ENCODE measurements at regions not wholly inside any gene's neighbourhood (a gene's known extent, or its start where the extent isn't known, plus 50 kb on each side); places are given as distances from the start of the nearest gene placed in this dataset.

GRCh38 chr12:60180298-60180697, 584.5 kb downstream of the SLC16A7 start:
- TF ChIP-seq CTCF (IDR thresholded peaks at IDR 0.05) = no peak
- Mint-ChIP-seq H3K27ac (no peak overlapping the region), H3K4me3 (no peak overlapping the region), H3K36me3 (ENCODE audit: low read depth) (no peaks in the 10 kb centered on the region), H3K9me3 (no peaks in the 10 kb centered on the region), H3K27me3 (ENCODE audit: low read depth, poor library complexity) (no peaks in the 10 kb centered on the region), H3K4me1 (peaks cover 13% of the 10 kb centered on the region)
- DNase-seq = no peak

- H3K4me3 Mint-ChIP-seq = no peak overlapping the region
- DNase-seq = no peak
- H3K4me1 Mint-ChIP-seq = peaks cover 13% of the 10 kb centered on the region
- H3K27ac Mint-ChIP-seq = no peak overlapping the region
- TF ChIP-seq CTCF (IDR thresholded peaks at IDR 0.05) = no peak
- H3K27me3 Mint-ChIP-seq (ENCODE audit: low read depth, poor library complexity) = no peaks in the 10 kb centered on the region
- H3K36me3 Mint-ChIP-seq (ENCODE audit: low read depth) = no peaks in the 10 kb centered on the region
- H3K9me3 Mint-ChIP-seq = no peaks in the 10 kb centered on the region
These were observed 586.5 kb downstream of the SLC16A7 start for GRCh38 chr12:60182354-60182753.

GRCh38 chr12:60184096-60184495, 588.3 kb downstream of the SLC16A7 start:
- DNase-seq = no peak
- H3K9me3 Mint-ChIP-seq = no peaks in the 10 kb centered on the region
- H3K4me1 Mint-ChIP-seq = peaks cover 8% of the 10 kb centered on the region
- no peak overlapping the region for H3K4me3 Mint-ChIP-seq
- H3K27me3 Mint-ChIP-seq (ENCODE audit: low read depth, poor library complexity) = no peaks in the 10 kb centered on the region
- no peak overlapping the region for H3K27ac Mint-ChIP-seq
- H3K36me3 Mint-ChIP-seq (ENCODE audit: low read depth) = no peaks in the 10 kb centered on the region
- TF ChIP-seq CTCF (IDR thresholded peaks at IDR 0.05) = no peak

- no peak for DNase-seq
- H3K9me3 Mint-ChIP-seq = peaks cover 7% of the 10 kb centered on the region
- H3K27ac Mint-ChIP-seq = no peak overlapping the region
- no peaks in the 10 kb centered on the region for H3K27me3 Mint-ChIP-seq (ENCODE audit: low read depth, poor library complexity)
- H3K4me3 Mint-ChIP-seq = no peak overlapping the region
- no peaks in the 10 kb centered on the region for H3K36me3 Mint-ChIP-seq (ENCODE audit: low read depth)
- no peaks in the 10 kb centered on the region for H3K4me1 Mint-ChIP-seq
- TF ChIP-seq CTCF (IDR thresholded peaks at IDR 0.05) = no peak
These were observed 589.2 kb downstream of the SLC16A7 start for GRCh38 chr12:60185060-60185459.

- DNase-seq = no peak
- Mint-ChIP-seq H3K27me3 (ENCODE audit: low read depth, poor library complexity) (peaks cover 4% of the 10 kb centered on the region), H3K36me3 (ENCODE audit: low read depth) (no peaks in the 10 kb centered on the region), H3K9me3 (peaks cover 11% of the 10 kb centered on the region), H3K4me1 (no peaks in the 10 kb centered on the region), H3K27ac (no peak overlapping the region), H3K4me3 (no peak overlapping the region)
- TF ChIP-seq CTCF (IDR thresholded peaks at IDR 0.05) = no peak
These were observed 595.4 kb downstream of the SLC16A7 start for GRCh38 chr12:60191271-60191670.

- H3K4me3 Mint-ChIP-seq = no peak overlapping the region
- TF ChIP-seq CTCF (IDR thresholded peaks at IDR 0.05) = no peak
- peaks cover 11% of the 10 kb centered on the region for H3K9me3 Mint-ChIP-seq
- peaks cover 4% of the 10 kb centered on the region for H3K27me3 Mint-ChIP-seq (ENCODE audit: low read depth, poor library complexity)
- H3K4me1 Mint-ChIP-seq = no peaks in the 10 kb centered on the region
- no peaks in the 10 kb centered on the region for H3K36me3 Mint-ChIP-seq (ENCODE audit: low read depth)
- no peak for DNase-seq
- H3K27ac Mint-ChIP-seq = no peak overlapping the region
These were observed 596.0 kb downstream of the SLC16A7 start for GRCh38 chr12:60191676-60192359.

All from nephron progenitor cell (in vitro differentiated cells).